GDM1 (cell line): ENCODE measurements at regions not wholly inside any gene's neighbourhood (a gene's known extent, or its start where the extent isn't known, plus 50 kb on each side); places are given as distances from the start of the nearest gene placed in this dataset.

Source experiments
- DNase-seq: peaks from one replicate; lab custom pipeline; 2025; lab: John Stamatoyannopoulos, UW

- no peak for DNase-seq
Observed at GRCh38 chr2:145022666-145023333, 502.9 kb upstream of the ZEB2 start.

GRCh38 chr2:145021962-145022665 lies 502.2 kb upstream of the ZEB2 start:
- no peak for DNase-seq

GRCh38 chr2:145020694-145021093 lies 500.8 kb upstream of the ZEB2 start:
- no peak for DNase-seq

- no peak for DNase-seq
Observed at GRCh38 chr2:145020139-145020538, 500.2 kb upstream of the ZEB2 start.

GRCh38 chr2:145018502-145018901 lies 498.6 kb upstream of the ZEB2 start:
- no peak for DNase-seq

- no peak for DNase-seq
Observed at GRCh38 chr2:145017149-145017548, 497.2 kb upstream of the ZEB2 start.

GRCh38 chr2:145016711-145017110 lies 496.8 kb upstream of the ZEB2 start:
- no peak for DNase-seq

- no peak for DNase-seq
Observed at GRCh38 chr2:145015561-145015960, 495.6 kb upstream of the ZEB2 start.

- DNase-seq = no peak
Observed at GRCh38 chr2:145012806-145013205, 492.9 kb upstream of the ZEB2 start.

GRCh38 chr2:145012214-145012670 lies 492.3 kb upstream of the ZEB2 start:
- DNase-seq = no peak

GRCh38 chr2:145010635-145011034 lies 490.7 kb upstream of the ZEB2 start:
- DNase-seq = no peak

- no peak for DNase-seq
Observed at GRCh38 chr2:145007960-145008263, 488.0 kb upstream of the ZEB2 start.

- DNase-seq = no peak
Observed at GRCh38 chr2:145007093-145007959, 487.4 kb upstream of the ZEB2 start.

GRCh38 chr2:145002624-145003023 lies 482.7 kb upstream of the ZEB2 start:
- no peak for DNase-seq

GRCh38 chr2:145000376-145000775 lies 480.5 kb upstream of the ZEB2 start:
- DNase-seq = no peak

- no peak for DNase-seq
Observed at GRCh38 chr2:144999936-145000335, 480.0 kb upstream of the ZEB2 start.

- DNase-seq = no peak
Observed at GRCh38 chr2:144999071-144999875, 479.4 kb upstream of the ZEB2 start.

GRCh38 chr2:144998435-144998834 lies 478.5 kb upstream of the ZEB2 start:
- no peak for DNase-seq

GRCh38 chr2:144996225-144996795 lies 476.4 kb upstream of the ZEB2 start:
- DNase-seq = no peak

GRCh38 chr2:144995482-144995881 lies 475.6 kb upstream of the ZEB2 start:
- no peak for DNase-seq

- no peak for DNase-seq
Observed at GRCh38 chr2:144990661-144991060, 470.7 kb upstream of the ZEB2 start.
